SK-N-SH (cell line): ENCODE measurements at regions not wholly inside any gene's neighbourhood (a gene's known extent, or its start where the extent isn't known, plus 50 kb on each side); places are given as distances from the start of the nearest gene placed in this dataset.

ENCODE experiments used
- CTCF ChIA-PET: fragments of 300-600, 350-600 bp; formaldehyde crosslinking; extraction: SDS; loops from one replicate; lab custom pipeline; 2021; lab: Yijun Ruan, JAX
- POLR2A ChIA-PET: fragments of 350-600 bp; sonication (Branson Sonifier 250); formaldehyde crosslinking; extraction: SDS; loops from one replicate; lab custom pipeline; 2020; ENCODE audit warnings: antibody characterized with exemption, inconsistent platforms; lab: Yijun Ruan, JAX
- DNase-seq: peaks from one replicate; pipeline ENCODE4 v3.0.0; 2012
- H2AFZ ChIP-seq: fragments of 200-600 bp; sonication (generic); 2 replicates; pipeline ENCODE4 v1.8.1; 2016; ENCODE audit warnings: antibody characterized with exemption, mild to moderate bottlenecking, low read depth
- H3F3A ChIP-seq: fragments of 200-600 bp; sonication (generic); replicated peaks from 2 replicates; pipeline ENCODE3; 2016; ENCODE audit warnings: antibody characterized with exemption, mild to moderate bottlenecking; ENCODE audit not compliant: insufficient read depth
- H3K27ac ChIP-seq, 2 experiments: fragments of 200-500 bp in 1 of 2; fragments of 200-600 bp in 1 of 2; sonication (Bioruptor generic) in 1 of 2; sonication (generic), shearing (Covaris generic) in 1 of 2; 2 replicates each; pipeline versions ENCODE4 v1.5.1 to v1.6.1; 2014 to 2016; ENCODE audit warnings: low read depth in 2 of 2, inconsistent platforms in 1 of 2, low read length in 1 of 2, mild to moderate bottlenecking in 1 of 2, mixed read lengths in 1 of 2
- H3K27me3 ChIP-seq: fragments of 200-600 bp; sonication (generic), shearing (Covaris generic); 2 replicates; pipeline ENCODE4 v1.6.1; 2016; ENCODE audit warnings: mixed run types; ENCODE audit not compliant: insufficient read depth
- H3K36me3 ChIP-seq, 2 experiments: fragments of 200-500 bp in 1 of 2; fragments of 200-600 bp in 1 of 2; sonication (Bioruptor generic) in 1 of 2; sonication (generic) in 1 of 2; replicated peaks in 1 of 2; 2 replicates each; pipeline versions ENCODE3 to v1.5.1; 2014 to 2016; ENCODE audit warnings: low read length in 1 of 2, mild to moderate bottlenecking in 1 of 2; ENCODE audit not compliant: insufficient read depth in 2 of 2, control insufficient read depth in 1 of 2
- H3K4me1 ChIP-seq, 2 experiments: fragments of 200-500 bp in 1 of 2; fragments of 200-600 bp in 1 of 2; sonication (Bioruptor generic) in 1 of 2; sonication (generic), shearing (Covaris generic) in 1 of 2; 2 replicates each; pipeline versions ENCODE4 v1.5.1 to v1.6.1; 2014 to 2016; ENCODE audit warnings: low read depth in 1 of 2, low read length in 1 of 2, mixed run types in 1 of 2; ENCODE audit not compliant: insufficient read depth in 2 of 2, control insufficient read depth in 1 of 2
- H3K4me2 ChIP-seq: fragments of 200-600 bp; sonication (generic), shearing (Covaris generic); 2 replicates; pipeline ENCODE4 v1.6.1; 2017; ENCODE audit warnings: mixed run types
- H3K4me3 ChIP-seq, 2 experiments: fragments of 200-500 bp in 1 of 2; fragments of 200-600 bp in 1 of 2; sonication (Bioruptor generic) in 1 of 2; sonication (generic), shearing (Covaris generic) in 1 of 2; 2 replicates each; pipeline versions ENCODE4 v1.5.1 to v1.8.1; 2014 to 2016; ENCODE audit warnings: low read depth in 2 of 2, inconsistent platforms in 1 of 2, low read length in 1 of 2, mild to moderate bottlenecking in 1 of 2, mixed read lengths in 1 of 2, moderate library complexity in 1 of 2
- H3K79me2 ChIP-seq: fragments of 200-600 bp; sonication (generic); 2 replicates; pipeline ENCODE4 v1.8.1; 2017; ENCODE audit warnings: mild to moderate bottlenecking; ENCODE audit not compliant: insufficient read depth
- H3K9ac ChIP-seq: fragments of 200-600 bp; sonication (generic); 2 replicates; pipeline ENCODE4 v1.6.1; 2017; ENCODE audit warnings: mixed run types
- H3K9me2 ChIP-seq: fragments of 200-600 bp; sonication (generic); 2 replicates; pipeline ENCODE4 v1.6.1; 2017; ENCODE audit warnings: mixed run types
- H3K9me3 ChIP-seq: fragments of 200-600 bp; sonication (generic); 2 replicates; pipeline ENCODE4 v1.6.1; 2017; ENCODE audit warnings: mixed run types, mild to moderate bottlenecking, moderate library complexity
- H4K20me1 ChIP-seq: fragments of 200-600 bp; sonication (generic); 2 replicates; pipeline ENCODE4 v1.6.1; 2017; ENCODE audit warnings: mild to moderate bottlenecking, mixed run types; ENCODE audit not compliant: insufficient read depth
- CHD2 ChIP-seq: fragments of 150-350 bp; IDR thresholded peaks from 2 replicates; pipeline ENCODE4 v1.6.1; 2018; ENCODE audit warnings: low read length; ENCODE audit not compliant: partially characterized antibody
- EP300 ChIP-seq, 2 experiments: IDR thresholded peaks; 2 replicates each; pipeline versions ENCODE4 v1.4.0 to v1.6.1; 2012; ENCODE audit warnings: borderline replicate concordance in 1 of 2, low read depth in 1 of 2, low read length in 1 of 2
- EZH2phosphoT487 ChIP-seq: fragments of 200-600 bp; sonication (generic); IDR thresholded peaks from 2 replicates; pipeline ENCODE4 v1.6.1; 2017; ENCODE audit warnings: low read depth, mixed run types, mild to moderate bottlenecking, antibody characterized with exemption, moderate library complexity, borderline replicate concordance
- FOSL2 ChIP-seq: IDR thresholded peaks from 2 replicates; pipeline ENCODE4 v1.4.0; 2012; ENCODE audit warnings: low read depth, mild to moderate bottlenecking, moderate library complexity, borderline replicate concordance
- GABPA ChIP-seq: IDR thresholded peaks from 2 replicates; pipeline ENCODE4 v1.4.0; 2012; ENCODE audit warnings: low read depth, mild to moderate bottlenecking
- GATA2 ChIP-seq: sonication (generic); formaldehyde crosslinking; IDR thresholded peaks from 2 replicates; pipeline ENCODE4 v1.5.0; 2020; ENCODE audit warnings: mild to moderate bottlenecking, missing genetic modification reagents
- JUND ChIP-seq: IDR thresholded peaks from 2 replicates; pipeline ENCODE4 v1.4.0; 2012
- MEF2A ChIP-seq: IDR thresholded peaks from 2 replicates; pipeline ENCODE4 v1.4.0; 2012; ENCODE audit warnings: low read depth, borderline replicate concordance
- MXI1 ChIP-seq: IDR thresholded peaks from 2 replicates; pipeline ENCODE4 v1.6.1; 2012; ENCODE audit warnings: mild to moderate bottlenecking, low read depth, low read length, improper control_type of control experiment
- POLR2AphosphoS5 ChIP-seq: IDR thresholded peaks from 2 replicates; pipeline ENCODE4 v1.6.1; 2012; ENCODE audit warnings: low read depth, low read length
- RCOR1 ChIP-seq: fragments of 150-350 bp; IDR thresholded peaks from 2 replicates; pipeline ENCODE4 v1.6.1; 2017; ENCODE audit warnings: antibody characterized with exemption, low read length
- RXRA ChIP-seq: IDR thresholded peaks from 2 replicates; pipeline ENCODE4 v1.4.0; 2012; ENCODE audit warnings: low read depth, mild to moderate bottlenecking, borderline replicate concordance
- SIN3A ChIP-seq: IDR thresholded peaks from 2 replicates; pipeline ENCODE4 v1.6.1; 2012; ENCODE audit warnings: low read depth, mild to moderate bottlenecking, low read length, moderate library complexity, borderline replicate concordance
- TAF1 ChIP-seq: IDR thresholded peaks from 2 replicates; pipeline ENCODE4 v1.6.1; 2012; ENCODE audit warnings: low read depth, mild to moderate bottlenecking, low read length, moderate library complexity, borderline replicate concordance
- TEAD4 ChIP-seq: IDR thresholded peaks from 2 replicates; pipeline ENCODE4 v1.4.0; 2012; ENCODE audit warnings: mild to moderate bottlenecking, borderline replicate concordance; ENCODE audit not compliant: insufficient read depth
- WGBS: methylation state at CpG from one replicate; pipeline ENCODE4 v1.1.6; 2017; ENCODE audit warnings: low lambda C conversion rate; 5-methylcytosine and 5-hydroxymethylcytosine counted together
- TF ChIP-seq, protein P1 (sequence below): fragments of 150-350 bp; IDR thresholded peaks from 2 replicates; pipeline ENCODE4 v1.6.1; 2016; ENCODE audit warnings: mild to moderate bottlenecking, low read depth, low read length
- TF ChIP-seq, protein P2 (sequence below): fragments of 150-350 bp; IDR thresholded peaks from 2 replicates; pipeline ENCODE4 v1.6.1; 2017; ENCODE audit warnings: antibody characterized with exemption, low read length, low read depth, borderline replicate concordance
- TF ChIP-seq, protein P3 (sequence below): IDR thresholded peaks from 2 replicates; pipeline ENCODE4; 2012
- TF ChIP-seq, protein P4 (sequence below): IDR thresholded peaks from 2 replicates; pipeline ENCODE4 v1.4.0; 2012; ENCODE audit warnings: low read depth, borderline replicate concordance

DNA sequence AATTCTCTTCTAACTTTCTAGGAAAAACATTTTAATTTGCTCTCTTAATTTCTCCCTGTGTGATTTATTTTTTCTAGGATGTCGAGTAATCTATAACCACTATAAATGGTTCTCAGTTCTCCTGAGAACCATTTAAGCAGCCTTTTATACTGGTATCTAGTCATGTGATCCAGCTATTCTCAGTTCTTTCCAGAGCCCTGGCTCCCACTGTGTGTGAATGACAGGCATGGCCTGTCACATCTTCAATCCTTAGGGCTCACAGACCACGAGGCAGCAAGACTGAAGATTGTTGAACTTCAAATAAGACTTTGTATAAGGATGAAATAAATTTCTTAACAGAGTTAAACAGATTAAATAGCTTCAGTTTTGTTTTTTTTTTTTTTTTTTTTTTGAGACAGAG lies 219.4 kb downstream of the HNMT start:
- H3F3A ChIP-seq, result no peaks in the 10 kb centered on the region
- H3K9me2 ChIP-seq, result no peaks in the 10 kb centered on the region
- H3K79me2 ChIP-seq, result no peaks in the 10 kb centered on the region
- H3K9me3 ChIP-seq, result no peaks in the 10 kb centered on the region
- H3K9ac ChIP-seq, result no peak overlapping the region
- H3K36me3 ChIP-seq, result no peaks in the 10 kb centered on the region
- DNase-seq, result no peak
- 85% methylated on average over 2 of the region's 2 CpGs for WGBS
- H2AFZ ChIP-seq, result no peak overlapping the region
- TF ChIP-seq GATA2, result no peak
- no peak for TF ChIP-seq GABPA
- TF ChIP-seq CHD2, result no peak
- ChIA-PET POLR2A (no interaction called here), CTCF (interaction anchor here (1.3 to 1.9 kb wide), 2 partner anchors 9 to 10 kb away, joined by 4 to 6 read pairs; no protein-coding TSS in a partner anchor)
- no peak overlapping the region for H3K4me2 ChIP-seq
- H4K20me1 ChIP-seq, result no peaks in the 10 kb centered on the region
- no peaks in the 10 kb centered on the region for H3K27me3 ChIP-seq
- no peak overlapping the region for H3K27ac ChIP-seq
- no peak overlapping the region for H3K4me3 ChIP-seq
- no peaks in the 10 kb centered on the region for H3K4me1 ChIP-seq

DNA sequence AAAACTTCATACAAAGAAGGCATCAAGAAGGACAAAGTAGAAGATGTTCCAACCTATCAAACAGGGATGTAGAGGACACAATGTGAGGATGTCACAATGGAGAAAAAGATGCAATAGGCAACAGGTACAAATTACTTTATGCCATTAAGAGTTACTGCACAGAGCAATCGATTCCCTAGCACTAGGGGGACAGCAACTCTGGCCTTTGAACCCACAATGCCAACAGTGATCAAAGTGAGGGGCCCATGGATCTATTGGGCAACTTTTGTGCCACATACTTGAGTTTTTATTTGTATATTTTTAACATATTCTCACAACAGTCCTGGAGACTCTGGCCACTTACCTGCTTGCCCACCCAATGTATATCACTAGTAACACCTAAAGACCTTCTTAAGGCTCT lies 220.2 kb downstream of the HNMT start:
- Histone ChIP-seq H3K79me2 (no peaks in the 10 kb centered on the region), H3K4me2 (no peak overlapping the region), H3F3A (no peaks in the 10 kb centered on the region), H3K27ac (no peak overlapping the region), H3K27me3 (no peaks in the 10 kb centered on the region), H3K4me3 (no peak overlapping the region), H2AFZ (no peak overlapping the region), H3K36me3 (no peaks in the 10 kb centered on the region), H3K9ac (no peak overlapping the region), H3K4me1 (no peaks in the 10 kb centered on the region), H3K9me3 (no peaks in the 10 kb centered on the region), H4K20me1 (no peaks in the 10 kb centered on the region), H3K9me2 (no peaks in the 10 kb centered on the region)
- TF ChIP-seq RCOR1, result no peak
- TF ChIP-seq MXI1, result no peak
- no peak for TF ChIP-seq SIN3A
- no peak for TF ChIP-seq POLR2AphosphoS5
- no peak for TF ChIP-seq RXRA
- TF ChIP-seq EP300 (IDR thresholded peaks at IDR 0.05; ENCODE audit: borderline replicate concordance in 1 of 2, low read depth in 1 of 2, low read length in 1 of 2), result no peak
- no peak for TF ChIP-seq GABPA
- TF ChIP-seq JUND, result no peak
- no peak for TF ChIP-seq FOSL2
- TF ChIP-seq, protein P1, sequence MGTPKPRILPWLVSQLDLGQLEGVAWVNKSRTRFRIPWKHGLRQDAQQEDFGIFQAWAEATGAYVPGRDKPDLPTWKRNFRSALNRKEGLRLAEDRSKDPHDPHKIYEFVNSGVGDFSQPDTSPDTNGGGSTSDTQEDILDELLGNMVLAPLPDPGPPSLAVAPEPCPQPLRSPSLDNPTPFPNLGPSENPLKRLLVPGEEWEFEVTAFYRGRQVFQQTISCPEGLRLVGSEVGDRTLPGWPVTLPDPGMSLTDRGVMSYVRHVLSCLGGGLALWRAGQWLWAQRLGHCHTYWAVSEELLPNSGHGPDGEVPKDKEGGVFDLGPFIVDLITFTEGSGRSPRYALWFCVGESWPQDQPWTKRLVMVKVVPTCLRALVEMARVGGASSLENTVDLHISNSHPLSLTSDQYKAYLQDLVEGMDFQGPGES, result no peak
- no peak for TF ChIP-seq GATA2
- TF ChIP-seq TAF1, result no peak
- no peak for TF ChIP-seq TEAD4
- TF ChIP-seq, protein P2, sequence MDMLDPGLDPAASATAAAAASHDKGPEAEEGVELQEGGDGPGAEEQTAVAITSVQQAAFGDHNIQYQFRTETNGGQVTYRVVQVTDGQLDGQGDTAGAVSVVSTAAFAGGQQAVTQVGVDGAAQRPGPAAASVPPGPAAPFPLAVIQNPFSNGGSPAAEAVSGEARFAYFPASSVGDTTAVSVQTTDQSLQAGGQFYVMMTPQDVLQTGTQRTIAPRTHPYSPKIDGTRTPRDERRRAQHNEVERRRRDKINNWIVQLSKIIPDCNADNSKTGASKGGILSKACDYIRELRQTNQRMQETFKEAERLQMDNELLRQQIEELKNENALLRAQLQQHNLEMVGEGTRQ, result no peak
- TF ChIP-seq CHD2, result no peak
- TF ChIP-seq, protein P3, sequence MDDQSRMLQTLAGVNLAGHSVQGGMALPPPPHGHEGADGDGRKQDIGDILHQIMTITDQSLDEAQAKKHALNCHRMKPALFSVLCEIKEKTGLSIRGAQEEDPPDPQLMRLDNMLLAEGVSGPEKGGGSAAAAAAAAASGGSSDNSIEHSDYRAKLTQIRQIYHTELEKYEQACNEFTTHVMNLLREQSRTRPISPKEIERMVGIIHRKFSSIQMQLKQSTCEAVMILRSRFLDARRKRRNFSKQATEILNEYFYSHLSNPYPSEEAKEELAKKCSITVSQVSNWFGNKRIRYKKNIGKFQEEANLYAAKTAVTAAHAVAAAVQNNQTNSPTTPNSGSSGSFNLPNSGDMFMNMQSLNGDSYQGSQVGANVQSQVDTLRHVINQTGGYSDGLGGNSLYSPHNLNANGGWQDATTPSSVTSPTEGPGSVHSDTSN, result no peak
- no peak for TF ChIP-seq MEF2A
- TF ChIP-seq, protein P4, sequence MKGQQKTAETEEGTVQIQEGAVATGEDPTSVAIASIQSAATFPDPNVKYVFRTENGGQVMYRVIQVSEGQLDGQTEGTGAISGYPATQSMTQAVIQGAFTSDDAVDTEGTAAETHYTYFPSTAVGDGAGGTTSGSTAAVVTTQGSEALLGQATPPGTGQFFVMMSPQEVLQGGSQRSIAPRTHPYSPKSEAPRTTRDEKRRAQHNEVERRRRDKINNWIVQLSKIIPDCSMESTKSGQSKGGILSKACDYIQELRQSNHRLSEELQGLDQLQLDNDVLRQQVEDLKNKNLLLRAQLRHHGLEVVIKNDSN, result no peak
- TF ChIP-seq EZH2phosphoT487, result no peak
- ChIA-PET POLR2A (no interaction called here), CTCF (no interaction called here)
- no peak for DNase-seq
- WGBS, result 78% methylated on average over 1 of the region's 1 CpG
